K562 (cell line): ENCODE measurements at regions not wholly inside any gene's neighbourhood (a gene's known extent, or its start where the extent isn't known, plus 50 kb on each side); places are given as distances from the start of the nearest gene placed in this dataset.

Experiments used
- ATAC-seq: fragments of 200-7000 bp; cut with Tn5 transposase; 3 replicates; pipeline ENCODE4 v1.9.1; 2020; ENCODE audit warnings: moderate library complexity
- BruUV-seq: library from RNA; stranded (reverse); fragments of 400-500 nt; replicated peaks from 2 replicates; lab custom pipeline; 2021; lab: Mats Ljungman, UMichigan
- CTCF ChIA-PET: fragments of 300-600 bp; formaldehyde crosslinking; extraction: SDS; loops from one replicate; lab custom pipeline; 2021; ENCODE audit warnings: low intra/inter-chr PET ratio; lab: Yijun Ruan, JAX
- POLR2A ChIA-PET: fragments of 300-600, 350-650 bp; sonication (Branson Sonifier 250); formaldehyde crosslinking; extraction: SDS; loops from one replicate; lab custom pipeline; 2021; ENCODE audit warnings: antibody characterized with exemption, inconsistent platforms; lab: Yijun Ruan, JAX
- DNase-seq, 4 experiments: peaks; one replicate each; pipeline versions ENCODE4 v3.0.0 to v3.0.0-alpha.2; 2011 to 2018; ENCODE audit warnings: low spot score in 3 of 4, mixed read lengths in 3 of 4; ENCODE audit errors: extremely low read depth in 1 of 4
- FAIRE-seq: peaks from 2 replicates; lab custom pipeline; 2011; peaks lifted over from hg19 to GRCh38; lab: Jason Lieb, UNC
- H2AFZ ChIP-seq: 2 replicates; pipeline ENCODE4 v1.6.0; 2011; ENCODE audit warnings: low read depth, low read length, control low read depth, inconsistent platforms
- H3K27ac ChIP-seq: fragments of 200-600 bp; 3 replicates; pipeline ENCODE4 v1.8.0; 2011; ENCODE audit warnings: low read depth, mild to moderate bottlenecking, control low read depth, inconsistent platforms, low read length, moderate library complexity, mixed read lengths; ENCODE audit errors: extremely low read depth
- H3K27me3 ChIP-seq, 2 experiments: fragments of 300-600 bp in 1 of 2; 2 replicates in 1 of 2; 3 replicates in 1 of 2; pipeline versions ENCODE4 v1.6.0 to v1.8.0; 2011; ENCODE audit warnings: inconsistent platforms in 2 of 2, low read length in 2 of 2, mild to moderate bottlenecking in 1 of 2, mixed read lengths in 1 of 2, moderate library complexity in 1 of 2; ENCODE audit not compliant: control insufficient read depth in 2 of 2, insufficient read depth in 2 of 2
- H3K36me3 ChIP-seq: fragments of 300-600 bp; 3 replicates; pipeline ENCODE4 v1.8.0; 2011; ENCODE audit warnings: mild to moderate bottlenecking, low read length, inconsistent platforms; ENCODE audit not compliant: control insufficient read depth, insufficient read depth
- H3K4me1 ChIP-seq, 2 experiments: fragments of 200-600 bp in 1 of 2; replicated peaks in 1 of 2; 2 replicates in 1 of 2; 3 replicates in 1 of 2; pipeline versions ENCODE4 v1.5.1 to v1.8.0; 2011; ENCODE audit warnings: inconsistent platforms in 2 of 2, low read length in 2 of 2, mild to moderate bottlenecking in 1 of 2, mixed read lengths in 1 of 2, moderate library complexity in 1 of 2; ENCODE audit not compliant: control insufficient read depth in 2 of 2, insufficient read depth in 2 of 2
- H3K4me2 ChIP-seq: 2 replicates; pipeline ENCODE4 v1.6.1; 2011; ENCODE audit warnings: low read length, control low read depth, inconsistent platforms, mixed read lengths; ENCODE audit not compliant: insufficient read depth
- H3K4me3 ChIP-seq: fragments of 200-600 bp; sonication (generic), shearing (Covaris generic); 2 replicates; pipeline ENCODE4 v1.5.1; 2016; ENCODE audit warnings: control low read depth, inconsistent platforms
- H3K79me2 ChIP-seq: fragments of 200-600 bp; 3 replicates; pipeline ENCODE4 v1.8.0; 2011; ENCODE audit warnings: low read length, inconsistent platforms; ENCODE audit not compliant: control insufficient read depth, insufficient read depth
- H3K9ac ChIP-seq, 2 experiments: 2 replicates each; pipeline versions ENCODE4 v1.6.0 to v1.6.1; 2011; ENCODE audit warnings: low read depth in 2 of 2, low read length in 2 of 2, control low read depth in 1 of 2, inconsistent platforms in 1 of 2, mild to moderate bottlenecking in 1 of 2, mixed read lengths in 1 of 2; ENCODE audit not compliant: insufficient read depth in 1 of 2
- H3K9me1 ChIP-seq: one replicate; pipeline ENCODE4 v1.6.0; 2011; ENCODE audit warnings: inconsistent platforms, mild to moderate bottlenecking, low read length, moderate library complexity; ENCODE audit not compliant: control insufficient read depth, insufficient read depth
- H3K9me3 ChIP-seq: replicated peaks from 2 replicates; pipeline ENCODE4 v1.5.1; 2011; ENCODE audit warnings: low read depth, low read length, inconsistent platforms; ENCODE audit not compliant: control insufficient read depth, insufficient read depth
- H4K20me1 ChIP-seq: replicated peaks from 2 replicates; pipeline ENCODE4 v1.6.1; 2011; ENCODE audit warnings: low read length, inconsistent platforms, mixed read lengths; ENCODE audit not compliant: control insufficient read depth, insufficient read depth
- ADNP ChIP-seq: fragments of 200-800 bp; sonication (Bioruptor generic); IDR thresholded peaks from 2 replicates; pipeline ENCODE4 v1.6.1; 2016; ENCODE audit warnings: missing genetic modification characterization, missing compliant biosample characterization
- BRCA1 ChIP-seq, 2 experiments: fragments of 450-650 bp in 1 of 2; sonication (generic) in 1 of 2; formaldehyde crosslinking in 1 of 2; IDR thresholded peaks; 2 replicates each; pipeline versions ENCODE4 v1.5.0 to v1.6.1; 2017 to 2020; ENCODE audit warnings: mild to moderate bottlenecking in 1 of 2, missing genetic modification reagents in 1 of 2
- EGR1 ChIP-seq: fragments of 450-650 bp; conservative IDR thresholded peaks from 2 replicates; pipeline ENCODE4 v1.6.1; 2017; ENCODE audit warnings: mild to moderate bottlenecking
- ETV1 ChIP-seq: fragments of 450-650 bp; conservative IDR thresholded peaks from 2 replicates; pipeline ENCODE4 v1.6.1; 2016; ENCODE audit warnings: missing genetic modification characterization, control low read depth, low read depth, missing compliant biosample characterization
- HMG20B ChIP-seq: fragments of 250-450 bp; sonication (Bioruptor Pico); IDR thresholded peaks from 2 replicates; pipeline ENCODE4 v1.5.0; 2021; ENCODE audit warnings: mild to moderate bottlenecking
- MNT ChIP-seq, 2 experiments: fragments of 450-650 bp; conservative IDR thresholded peaks; 2 replicates each; pipeline ENCODE4 v1.6.1; 2017; ENCODE audit warnings: mild to moderate bottlenecking in 2 of 2, moderate library complexity in 2 of 2
- NCOR1 ChIP-seq: fragments of 450-650 bp; IDR thresholded peaks from 2 replicates; pipeline ENCODE4 v1.6.1; 2016; ENCODE audit warnings: mild to moderate bottlenecking, moderate library complexity
- PKNOX1 ChIP-seq: fragments of 450-650 bp; IDR thresholded peaks from 2 replicates; pipeline ENCODE4 v1.6.1; 2016
- POLR3A ChIP-seq: IDR thresholded peaks from 2 replicates; pipeline ENCODE4 v1.6.1; 2011; ENCODE audit warnings: borderline replicate concordance, mild to moderate bottlenecking, moderate library complexity; ENCODE audit not compliant: insufficient read length, insufficient read depth; ENCODE audit errors: extremely low read depth
- RNF219 ChIP-seq: fragments of 250-450 bp; sonication (Bioruptor Pico); IDR thresholded peaks from 2 replicates; pipeline ENCODE4 v1.5.0; 2022; ENCODE audit warnings: mild to moderate bottlenecking
- ZFP36 ChIP-seq: fragments of 150-350 bp; IDR thresholded peaks from 2 replicates; pipeline ENCODE4 v1.6.1; 2018; ENCODE audit warnings: low read length, low read depth; ENCODE audit not compliant: partially characterized antibody
- ZNF239 ChIP-seq: fragments of 250-450 bp; sonication (Bioruptor Pico); IDR thresholded peaks from 2 replicates; pipeline ENCODE4 v1.4.0; 2020; ENCODE audit warnings: mild to moderate bottlenecking
- ZNF57 ChIP-seq: fragments of 450-650 bp; formaldehyde crosslinking; IDR thresholded peaks from 2 replicates; pipeline ENCODE4 v1.4.0; 2020; ENCODE audit warnings: mild to moderate bottlenecking, moderate library complexity
- ZNF740 ChIP-seq, 3 experiments: fragments of 200-800 bp in 1 of 3; sonication (Bioruptor generic) in 1 of 3; sonication (generic) in 1 of 3; formaldehyde crosslinking in 1 of 3; IDR thresholded peaks; 2 replicates each; pipeline versions ENCODE4 v1.6.1 to v1.8.0; 2016 to 2022; ENCODE audit warnings: mild to moderate bottlenecking in 2 of 3, missing compliant biosample characterization in 2 of 3, missing genetic modification characterization in 2 of 3, missing genetic modification reagents in 1 of 3
- WGBS: fragments of 100-300 bp; shearing (Covaris generic); methylation state at CpG from one replicate; pipeline ENCODE4 v1.1.6; 2016; ENCODE audit warnings: low coverage, mixed read lengths; ENCODE audit not compliant: insufficient coverage; ENCODE audit errors: missing lambda C conversion rate; 5-methylcytosine and 5-hydroxymethylcytosine counted together
- in situ Hi-C: fragments of 300-500 bp; cut with MboI; formaldehyde crosslinking; loops from 4 replicates; pipeline ENCODE4 v1.15.0; 2018; ENCODE audit warnings: inconsistent platforms, mixed read lengths
- intact Hi-C: fragments of 100-400 bp; cut with micrococcal nuclease; formaldehyde crosslinking; loops from 2 replicates; pipeline ENCODE4 v1.14.2; 2022

GRCh38 chr3:137078040-137078439, 120.3 kb downstream of the IL20RB start:
- 0% methylated on average over 2 of the region's 2 CpGs for WGBS
- in situ Hi-C loops (no loop called here), intact Hi-C loops (no loop called here)
- DNase-seq: no peak
- CTCF ChIA-PET: no interaction called here
- H3K79me2 ChIP-seq: no peaks in the 10 kb centered on the region
- no peaks in the 10 kb centered on the region for H3K9me1 ChIP-seq
- no peaks in the 10 kb centered on the region for H3K36me3 ChIP-seq
- no peaks in the 10 kb centered on the region for H3K9me3 ChIP-seq
- POLR2A ChIA-PET: no interaction called here
- ATAC-seq: no peak
- H3K4me1 ChIP-seq: no peaks in the 10 kb centered on the region
- H3K27ac ChIP-seq: no peak overlapping the region
- no peaks in the 10 kb centered on the region for H4K20me1 ChIP-seq
- no peaks in the 10 kb centered on the region for H3K27me3 ChIP-seq
- FAIRE-seq: no peak
- no TSS peak for BruUV-seq
- no peak overlapping the region for H3K4me3 ChIP-seq
- H2AFZ ChIP-seq: no peak overlapping the region
- no peak for TF ChIP-seq ADNP (tag)
- no peak for TF ChIP-seq ETV1 (tag)
- no peak for TF ChIP-seq EGR1
- TF ChIP-seq ZNF57 (CRISPR knock-in tag): no peak
- no peak for TF ChIP-seq PKNOX1
- TF ChIP-seq ZNF239 (CRISPR knock-in tag): no peak
- TF ChIP-seq NCOR1: no peak
- no peak for TF ChIP-seq HMG20B (CRISPR knock-in tag)
- TF ChIP-seq ZFP36: no peak
- no peak for TF ChIP-seq RNF219 (CRISPR knock-in tag)
- no peak for TF ChIP-seq MNT (conservative IDR thresholded peaks at IDR 0.05)
- TF ChIP-seq POLR3A: no peak
- TF ChIP-seq BRCA1 (IDR thresholded peaks at IDR 0.05): no peak
- TF ChIP-seq BRCA1 (CRISPR knock-in tag; IDR thresholded peaks at IDR 0.05): no peak
- no peak for TF ChIP-seq ZNF740 (CRISPR knock-in tag; IDR thresholded peaks at IDR 0.05)
- TF ChIP-seq ZNF740 (tag; IDR thresholded peaks at IDR 0.05): no peak
- no peak overlapping the region for H3K4me2 ChIP-seq
- H3K9ac ChIP-seq: no peak overlapping the region
